GM08714 (cell line): ENCODE measurements at regions not wholly inside any gene's neighbourhood (a gene's known extent, or its start where the extent isn't known, plus 50 kb on each side); places are given as distances from the start of the nearest gene placed in this dataset.

Source experiments
- H3K4me3 ChIP-seq: fragments of 200-500 bp; sonication (Bioruptor generic); 2 replicates; pipeline ENCODE4 v1.5.1; 2014; ENCODE audit warnings: mild to moderate bottlenecking, low read length, inconsistent platforms
- ZNF274 ChIP-seq: IDR thresholded peaks from 2 replicates; pipeline ENCODE4 v1.6.1; 2012; ENCODE audit warnings: mild to moderate bottlenecking, low read depth, low read length

- no peak for TF ChIP-seq ZNF274
- no peak overlapping the region for H3K4me3 ChIP-seq
These were observed 129.7 kb upstream of the MAP3K1 start for GRCh38 chr5:56685503-56686217.

DNA sequence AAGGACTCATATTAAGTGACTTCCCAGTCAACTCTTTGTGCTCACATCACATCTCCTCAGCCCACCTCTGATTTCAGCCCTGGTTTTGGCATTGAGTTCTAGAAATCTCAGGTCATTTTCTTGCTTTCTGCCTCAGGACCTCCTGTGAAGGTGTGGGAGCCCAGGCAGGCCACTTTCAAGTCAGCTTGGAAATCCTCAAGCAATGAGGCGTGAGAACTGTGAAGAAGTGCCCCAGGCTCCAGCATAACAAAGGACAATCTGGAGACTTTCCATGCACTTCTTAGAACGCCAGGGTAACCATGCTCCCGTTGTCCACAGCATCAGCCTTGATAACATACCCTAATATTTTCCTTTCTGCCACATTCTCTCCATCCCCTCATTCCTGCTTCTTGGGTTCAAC is 131.2 kb upstream of the MAP3K1 start:
- TF ChIP-seq ZNF274: no peak
- no peak overlapping the region for H3K4me3 ChIP-seq

DNA sequence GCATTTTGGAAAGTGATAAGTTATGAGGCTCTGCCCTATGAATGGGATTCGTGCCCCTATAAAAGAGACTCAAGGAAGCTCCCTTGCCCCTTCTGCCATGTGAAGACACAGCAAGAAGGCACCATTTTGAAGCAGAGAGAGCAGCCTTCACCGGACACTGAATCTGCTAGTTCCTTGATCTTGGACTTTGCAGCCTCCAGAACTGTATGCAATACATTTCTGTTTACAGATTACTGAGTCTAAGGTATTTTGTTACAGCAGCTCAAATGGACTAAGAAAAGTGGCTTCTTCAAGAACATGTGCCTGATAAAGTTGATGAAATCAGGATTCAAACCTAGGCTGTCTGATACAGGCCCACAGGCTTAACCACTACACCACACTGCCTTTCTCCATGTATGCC is 131.6 kb upstream of the MAP3K1 start:
- H3K4me3 ChIP-seq: no peak overlapping the region
- no peak for TF ChIP-seq ZNF274

DNA sequence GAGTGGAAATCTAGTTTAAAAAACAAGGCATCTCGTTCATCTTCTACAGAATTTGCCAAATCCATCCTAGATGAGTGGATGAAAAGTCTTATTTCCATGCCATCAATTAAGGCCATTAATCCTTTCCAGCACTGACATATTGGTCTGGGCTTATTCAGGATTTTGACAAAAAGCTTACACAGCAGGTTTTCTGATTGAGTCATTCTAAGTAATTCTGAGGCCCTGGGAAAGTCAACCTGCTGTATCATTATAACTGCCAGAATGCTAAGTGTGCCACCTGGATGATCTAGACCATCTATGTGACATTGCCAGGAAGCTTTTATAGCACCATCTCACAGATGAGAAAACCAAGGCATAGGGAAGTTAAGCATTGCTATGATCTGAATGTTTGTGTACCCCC is 132.1 kb upstream of the MAP3K1 start:
- TF ChIP-seq ZNF274: no peak
- no peak overlapping the region for H3K4me3 ChIP-seq

GRCh38 chr5:56681346-56681745 is 134.0 kb upstream of the MAP3K1 start:
- TF ChIP-seq ZNF274: no peak
- no peak overlapping the region for H3K4me3 ChIP-seq

DNA sequence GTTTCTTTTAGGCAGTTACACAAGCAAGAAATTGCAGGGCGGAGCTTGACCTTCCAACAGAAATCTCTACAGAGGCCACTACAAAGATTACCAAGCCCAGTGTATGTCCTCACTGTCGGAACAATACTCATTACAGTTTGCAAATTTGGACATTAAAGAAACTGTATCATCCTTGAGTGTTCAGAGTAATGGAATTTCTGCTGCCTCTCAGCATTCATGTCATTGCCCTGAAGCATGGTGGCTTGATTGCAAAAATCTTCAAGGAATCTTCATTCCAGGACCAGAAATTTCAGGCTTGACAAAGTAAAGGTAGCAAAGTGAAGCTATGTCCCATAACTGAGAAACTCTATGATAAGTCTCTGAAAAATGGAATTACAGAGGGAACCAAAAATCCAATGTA is 134.6 kb upstream of the MAP3K1 start:
- TF ChIP-seq ZNF274: no peak
- no peak overlapping the region for H3K4me3 ChIP-seq

GRCh38 chr5:56677690-56678305 is 137.6 kb upstream of the MAP3K1 start:
- TF ChIP-seq ZNF274: no peak
- H3K4me3 ChIP-seq: no peak overlapping the region

DNA sequence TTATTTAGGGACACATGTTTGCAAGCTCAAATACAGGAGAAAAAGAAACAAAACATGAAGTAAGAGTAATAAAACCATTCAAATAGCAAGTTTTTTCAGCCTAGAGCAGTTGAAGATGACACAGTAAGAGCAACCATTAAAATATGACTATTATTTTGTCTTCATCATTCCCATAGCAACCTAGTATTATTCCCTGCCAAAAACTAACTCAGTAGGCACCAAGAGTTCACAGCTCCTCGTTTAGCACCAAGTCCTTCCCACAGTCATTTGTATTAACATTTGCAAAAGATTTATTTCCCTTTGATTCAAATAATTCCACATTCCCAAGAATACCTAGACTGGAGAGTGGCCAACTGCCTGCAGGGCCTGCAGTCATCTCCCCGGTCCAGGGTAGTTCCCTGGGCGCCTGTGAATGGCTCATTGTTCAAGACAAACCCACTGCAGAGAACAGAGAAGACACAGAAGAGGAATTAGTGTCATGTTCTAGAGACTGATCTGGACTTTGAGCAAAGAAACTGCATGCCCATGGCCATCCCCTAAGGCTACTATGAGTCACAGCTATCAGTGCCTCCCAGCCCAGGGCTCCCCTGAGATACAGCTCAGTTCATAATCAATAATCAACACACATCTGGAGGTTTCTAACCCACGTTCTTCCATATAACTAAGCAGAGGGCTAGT is 139.1 kb upstream of the MAP3K1 start:
- no peak for TF ChIP-seq ZNF274
- no peak overlapping the region for H3K4me3 ChIP-seq

DNA sequence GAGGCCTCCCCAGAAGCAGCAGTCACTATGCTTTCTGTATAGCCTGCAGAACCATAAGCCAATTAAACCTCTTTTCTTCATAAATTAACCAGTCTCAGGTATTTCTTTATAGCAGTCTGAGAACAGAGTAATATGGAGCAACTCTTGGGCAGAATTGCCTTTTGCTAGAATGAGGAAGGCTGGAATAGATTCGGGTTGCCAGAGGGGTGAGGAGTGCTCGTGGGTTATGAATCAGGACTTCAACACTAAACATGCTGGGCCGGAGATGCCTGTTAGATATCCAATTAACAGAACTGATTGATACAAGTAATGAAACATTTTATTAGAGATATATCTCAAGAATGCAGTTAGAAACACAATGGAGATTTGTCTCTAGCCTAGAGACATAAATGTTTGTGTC is 140.9 kb upstream of the MAP3K1 start:
- H3K4me3 ChIP-seq: no peak overlapping the region
- TF ChIP-seq ZNF274: no peak

DNA sequence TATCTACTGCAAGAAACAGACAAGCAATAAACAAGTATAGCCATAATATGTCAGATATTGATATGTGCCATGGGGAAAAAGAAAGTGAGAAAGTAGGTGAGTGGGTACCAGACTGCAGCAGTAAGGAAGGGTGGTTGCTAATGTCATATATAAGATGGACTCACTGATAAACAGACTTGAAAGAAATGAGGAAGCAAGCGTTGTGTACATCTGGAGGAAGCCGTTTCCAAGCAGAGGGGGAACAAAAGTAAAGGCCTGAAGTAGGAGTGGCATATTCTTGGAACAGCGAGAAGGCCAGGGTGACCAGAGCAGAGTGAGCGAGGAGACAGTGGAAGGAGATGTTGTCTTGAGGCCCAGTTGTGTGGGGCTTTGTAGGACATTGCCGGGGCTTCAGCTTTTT is 142.2 kb upstream of the MAP3K1 start:
- no peak for TF ChIP-seq ZNF274
- H3K4me3 ChIP-seq: no peak overlapping the region

DNA sequence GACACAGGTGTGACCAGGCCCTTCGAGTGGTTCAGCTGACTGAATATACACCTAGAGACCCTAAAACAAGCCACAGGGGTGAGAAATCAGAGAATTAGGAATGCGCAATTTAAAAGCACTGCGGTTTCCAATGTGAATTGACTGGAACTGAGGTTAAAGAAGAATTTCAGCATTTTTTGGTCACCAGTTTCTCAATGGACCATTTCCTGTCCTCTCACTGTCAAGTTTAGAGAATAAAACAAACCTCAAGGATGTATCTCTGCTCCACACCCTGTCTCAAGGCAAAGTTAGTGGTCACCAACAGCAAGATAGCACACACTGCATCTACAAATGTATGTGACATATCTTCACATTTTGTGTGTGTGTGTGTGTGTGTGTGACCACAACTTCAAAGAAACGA is 143.8 kb upstream of the MAP3K1 start:
- TF ChIP-seq ZNF274: no peak
- no peak overlapping the region for H3K4me3 ChIP-seq

DNA sequence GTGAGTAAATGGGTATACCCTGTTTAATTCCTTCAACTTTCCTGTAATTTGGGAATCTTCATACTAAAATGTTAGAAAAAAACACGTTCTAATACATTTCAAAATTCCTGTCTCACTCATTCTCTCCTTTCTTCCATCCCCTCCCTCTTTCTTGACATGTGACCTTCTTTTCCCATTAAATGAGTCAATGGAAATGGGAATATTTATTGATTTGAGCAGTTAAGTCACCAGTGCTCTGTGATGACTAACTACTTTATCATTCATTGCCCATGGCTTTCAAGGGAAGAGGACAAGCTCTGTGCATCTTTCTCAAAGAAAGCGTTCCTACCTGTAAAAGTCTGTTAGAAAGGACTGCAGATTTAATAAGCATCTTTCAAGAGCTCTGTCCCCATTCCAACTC is 144.4 kb upstream of the MAP3K1 start:
- no peak for TF ChIP-seq ZNF274
- no peak overlapping the region for H3K4me3 ChIP-seq

DNA sequence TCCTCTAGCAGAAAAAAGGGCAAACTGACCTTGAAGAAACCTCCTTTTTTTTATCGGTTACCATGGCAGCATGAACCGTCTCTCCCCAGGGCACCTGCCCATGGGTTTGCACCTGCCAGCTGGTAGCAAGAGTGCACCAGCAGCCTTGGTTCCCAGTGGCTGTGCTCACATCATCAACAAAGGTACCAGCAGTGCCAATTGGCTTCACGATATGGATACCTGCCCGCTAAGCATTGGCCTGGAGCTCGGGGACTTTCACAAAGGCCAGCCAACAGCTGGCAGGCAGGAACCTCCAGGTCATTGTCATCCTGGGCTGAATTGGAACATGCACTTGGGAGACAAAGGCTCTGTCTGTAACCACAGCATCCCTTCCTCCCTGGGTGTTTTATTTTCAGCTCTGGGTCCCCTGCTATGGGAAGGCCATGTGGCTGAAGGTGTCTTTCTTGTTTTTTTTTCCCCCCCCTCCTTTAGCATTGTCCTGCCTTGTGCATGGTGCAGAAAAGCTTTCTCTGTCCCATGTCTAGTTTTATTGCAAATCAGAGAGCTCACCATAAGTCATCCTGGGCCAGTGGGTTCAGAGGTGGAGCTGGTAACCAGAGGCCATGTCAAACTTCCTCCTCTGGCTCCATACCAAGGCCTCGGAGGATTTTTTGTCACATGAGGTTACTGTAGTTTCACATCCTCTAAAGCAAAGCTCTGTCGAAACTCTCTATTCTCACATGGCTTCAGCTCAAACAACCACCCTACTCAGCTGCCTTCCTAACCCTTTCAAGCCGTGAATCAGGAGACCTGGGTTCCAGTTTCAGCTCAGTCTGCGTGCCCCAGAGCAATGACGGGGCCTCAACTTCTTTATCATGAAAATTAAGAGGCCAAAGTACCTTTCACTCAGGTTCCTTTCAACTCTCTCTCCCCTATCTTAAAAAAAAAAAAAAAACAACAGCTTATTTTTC is 145.5 kb upstream of the MAP3K1 start:
- no peak overlapping the region for H3K4me3 ChIP-seq
- no peak for TF ChIP-seq ZNF274

GRCh38 chr5:56668996-56669395 is 146.4 kb upstream of the MAP3K1 start:
- no peak for TF ChIP-seq ZNF274
- H3K4me3 ChIP-seq: no peak overlapping the region
